ENCODE measurements at regions not wholly inside any gene's neighbourhood (a gene's known extent, or its start where the extent isn't known, plus 50 kb on each side); places are given as distances from the start of the nearest gene placed in this dataset.

DNA sequence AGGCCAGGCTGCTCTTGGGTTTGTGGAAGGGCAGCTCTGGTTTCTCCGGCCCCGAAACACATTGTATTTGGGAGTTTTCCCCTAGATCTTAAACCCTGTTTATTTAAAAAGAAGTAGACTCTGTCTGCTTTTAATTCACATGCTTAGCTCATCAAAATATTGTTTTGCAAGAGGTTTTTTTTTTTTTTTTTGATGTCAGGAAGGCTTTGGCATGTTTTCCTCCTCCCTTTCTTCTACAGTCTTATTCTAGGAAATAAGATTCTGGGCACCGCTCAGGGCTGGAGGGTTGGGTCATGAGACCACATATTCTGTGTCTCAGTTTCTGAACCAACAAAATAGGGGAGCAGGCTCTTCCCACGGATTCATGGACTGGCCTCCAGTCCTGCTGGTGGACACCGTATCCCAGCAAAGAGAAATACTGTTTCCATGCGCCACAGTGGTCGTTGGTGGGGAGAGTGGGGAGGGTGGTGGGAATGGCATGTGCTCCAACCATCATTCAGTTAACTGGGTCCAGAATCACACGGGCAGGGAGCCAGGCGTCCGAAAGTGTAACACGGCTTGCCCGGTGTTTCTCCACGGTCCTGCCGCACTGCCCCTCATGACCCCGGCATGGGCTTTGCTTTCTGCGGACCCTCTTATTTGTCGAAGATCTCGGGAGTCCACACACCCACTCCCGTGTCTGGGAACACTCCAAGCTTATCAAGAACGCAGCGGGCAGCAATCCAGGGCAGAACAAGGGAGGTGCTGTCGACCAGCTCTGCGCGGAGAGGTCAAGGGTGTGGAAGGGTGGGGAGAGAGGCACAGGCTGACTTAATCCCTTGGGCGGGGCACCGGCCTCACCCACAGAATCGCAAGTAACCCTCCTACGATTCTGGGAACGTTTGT lies 176.7 kb downstream of the GLI2 start:
- TF ChIP-seq FOXP2 (optimal IDR thresholded peaks at IDR 0.05; ENCODE audit: borderline replicate concordance, extremely low read depth, extremely low read length, insufficient read depth) (no peak), POLR2AphosphoS5 (IDR thresholded peaks at IDR 0.05; ENCODE audit: low read depth, low read length) (no peak), SIN3A (IDR thresholded peaks at IDR 0.05; ENCODE audit: borderline replicate concordance, insufficient read depth, low read length) (no peak), TAF1 (IDR thresholded peaks at IDR 0.05; ENCODE audit: borderline replicate concordance, insufficient read depth, low read length) (no peak)
- TF ChIP-seq, protein P1, sequence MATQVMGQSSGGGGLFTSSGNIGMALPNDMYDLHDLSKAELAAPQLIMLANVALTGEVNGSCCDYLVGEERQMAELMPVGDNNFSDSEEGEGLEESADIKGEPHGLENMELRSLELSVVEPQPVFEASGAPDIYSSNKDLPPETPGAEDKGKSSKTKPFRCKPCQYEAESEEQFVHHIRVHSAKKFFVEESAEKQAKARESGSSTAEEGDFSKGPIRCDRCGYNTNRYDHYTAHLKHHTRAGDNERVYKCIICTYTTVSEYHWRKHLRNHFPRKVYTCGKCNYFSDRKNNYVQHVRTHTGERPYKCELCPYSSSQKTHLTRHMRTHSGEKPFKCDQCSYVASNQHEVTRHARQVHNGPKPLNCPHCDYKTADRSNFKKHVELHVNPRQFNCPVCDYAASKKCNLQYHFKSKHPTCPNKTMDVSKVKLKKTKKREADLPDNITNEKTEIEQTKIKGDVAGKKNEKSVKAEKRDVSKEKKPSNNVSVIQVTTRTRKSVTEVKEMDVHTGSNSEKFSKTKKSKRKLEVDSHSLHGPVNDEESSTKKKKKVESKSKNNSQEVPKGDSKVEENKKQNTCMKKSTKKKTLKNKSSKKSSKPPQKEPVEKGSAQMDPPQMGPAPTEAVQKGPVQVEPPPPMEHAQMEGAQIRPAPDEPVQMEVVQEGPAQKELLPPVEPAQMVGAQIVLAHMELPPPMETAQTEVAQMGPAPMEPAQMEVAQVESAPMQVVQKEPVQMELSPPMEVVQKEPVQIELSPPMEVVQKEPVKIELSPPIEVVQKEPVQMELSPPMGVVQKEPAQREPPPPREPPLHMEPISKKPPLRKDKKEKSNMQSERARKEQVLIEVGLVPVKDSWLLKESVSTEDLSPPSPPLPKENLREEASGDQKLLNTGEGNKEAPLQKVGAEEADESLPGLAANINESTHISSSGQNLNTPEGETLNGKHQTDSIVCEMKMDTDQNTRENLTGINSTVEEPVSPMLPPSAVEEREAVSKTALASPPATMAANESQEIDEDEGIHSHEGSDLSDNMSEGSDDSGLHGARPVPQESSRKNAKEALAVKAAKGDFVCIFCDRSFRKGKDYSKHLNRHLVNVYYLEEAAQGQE (IDR thresholded peaks at IDR 0.05; ENCODE audit: insufficient read depth in 1 of 2, low read depth in 2 of 2, low read length in 2 of 2): no peak

DNA sequence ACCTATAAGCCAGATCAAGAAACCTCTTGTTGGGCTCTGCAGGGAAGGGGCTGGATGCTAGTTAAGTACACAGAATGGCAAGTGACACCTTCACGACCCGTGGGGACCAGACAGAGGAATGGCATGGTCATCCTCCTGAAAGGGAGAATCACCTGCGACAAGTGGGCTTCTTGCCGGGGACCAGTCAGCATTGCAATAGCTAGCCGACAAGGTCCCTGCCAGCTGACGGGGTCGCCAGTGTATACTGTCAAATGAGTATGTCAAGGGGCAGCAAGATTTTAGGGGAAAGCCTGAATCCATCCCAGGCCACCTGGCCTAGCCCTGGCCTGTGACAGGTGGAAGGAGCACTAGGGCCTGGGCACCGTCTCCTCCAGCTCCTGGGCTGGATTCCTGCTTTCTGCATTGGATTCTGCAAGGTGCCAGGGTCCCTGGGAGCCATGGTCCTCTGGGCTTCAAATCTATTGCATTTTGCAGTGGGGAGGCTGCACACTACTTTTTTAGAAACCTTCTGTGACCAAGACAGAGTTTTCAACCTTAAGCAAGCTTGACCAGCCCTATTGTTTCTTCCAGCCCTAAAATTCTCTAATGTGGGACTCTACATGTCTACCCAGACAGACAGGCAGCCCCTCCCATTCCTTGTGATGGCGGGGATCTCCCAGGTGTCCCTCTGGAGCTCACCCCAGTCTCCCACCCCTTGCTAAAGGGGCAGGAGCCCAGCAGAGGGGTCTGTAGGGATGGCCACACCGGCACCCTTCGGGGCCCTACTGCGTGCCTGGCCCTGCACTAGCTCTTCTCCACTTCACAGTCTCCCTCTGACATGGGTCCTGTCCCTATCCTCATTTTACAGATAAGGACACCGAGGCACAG lies 178.5 kb downstream of the GLI2 start:
- TF ChIP-seq FOXP2 (optimal IDR thresholded peaks at IDR 0.05; ENCODE audit: borderline replicate concordance, extremely low read depth, extremely low read length, insufficient read depth) (no peak), SIN3A (IDR thresholded peaks at IDR 0.05; ENCODE audit: borderline replicate concordance, insufficient read depth, low read length) (no peak), TAF1 (IDR thresholded peaks at IDR 0.05; ENCODE audit: borderline replicate concordance, insufficient read depth, low read length) (no peak), POLR2AphosphoS5 (IDR thresholded peaks at IDR 0.05; ENCODE audit: low read depth, low read length) (no peak)
- TF ChIP-seq, protein P1 (IDR thresholded peaks at IDR 0.05; ENCODE audit: insufficient read depth in 1 of 2, low read depth in 2 of 2, low read length in 2 of 2): no peak

DNA sequence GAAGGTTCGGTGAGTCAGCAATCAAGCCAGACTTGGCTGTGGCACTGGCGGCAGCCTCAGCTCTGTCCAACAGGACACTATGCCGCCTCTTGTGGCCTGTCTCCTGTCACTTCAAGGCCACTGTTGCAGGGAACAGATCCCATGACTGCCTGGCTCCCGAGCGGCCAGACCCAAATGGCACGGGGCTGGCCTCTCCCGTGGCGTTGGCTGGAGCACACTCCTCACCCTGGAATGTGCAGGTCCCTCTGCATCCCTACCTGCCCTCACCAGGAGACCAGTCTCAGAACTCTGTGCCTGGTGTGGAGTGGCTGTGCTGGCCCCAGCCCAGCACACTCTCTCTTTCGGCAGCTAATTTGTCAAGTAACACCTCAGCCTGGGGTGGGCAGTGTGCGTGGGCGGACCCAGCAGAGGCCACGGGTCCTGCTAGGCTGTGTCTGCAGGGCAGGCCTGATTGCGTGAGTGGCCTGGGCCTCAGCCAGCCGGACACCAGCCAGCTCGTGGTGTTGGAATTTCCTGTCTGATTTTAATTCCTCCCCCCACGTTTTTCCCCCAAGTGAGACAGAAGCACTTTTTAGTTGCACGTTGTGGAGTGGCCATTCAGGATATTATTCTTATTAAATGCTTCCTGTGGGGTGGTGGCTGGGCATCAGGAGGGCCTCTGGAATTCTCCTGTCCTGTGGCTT lies 179.3 kb downstream of the GLI2 start:
- TF ChIP-seq FOXP2 (optimal IDR thresholded peaks at IDR 0.05; ENCODE audit: borderline replicate concordance, extremely low read depth, extremely low read length, insufficient read depth): no peak
- TF ChIP-seq, protein P1 (IDR thresholded peaks at IDR 0.05; ENCODE audit: insufficient read depth in 1 of 2, low read depth in 2 of 2, low read length in 2 of 2): peak in 1 of 2 experiments; percentile 57; a peak in 1 of 4 replicates

DNA sequence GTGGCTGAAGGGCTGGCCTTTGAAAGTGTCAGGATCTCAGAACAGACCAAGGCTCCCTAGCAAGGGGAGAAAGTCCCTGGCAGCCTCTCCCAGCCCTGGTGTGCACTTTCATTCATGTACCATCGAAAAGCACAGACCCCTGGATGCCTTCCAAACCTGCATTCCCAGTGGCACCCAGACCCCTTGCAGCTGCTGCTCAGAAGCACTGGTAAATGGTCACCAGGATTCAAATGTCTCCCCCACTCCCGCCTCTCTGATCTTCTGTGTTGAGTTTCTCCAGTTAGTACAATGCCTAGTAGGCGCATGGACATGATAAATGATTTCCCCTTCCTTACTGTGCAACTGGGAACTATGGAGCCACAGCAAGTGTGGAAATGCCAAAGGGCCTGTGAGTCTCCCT lies 180.0 kb downstream of the GLI2 start:
- TF ChIP-seq FOXP2 (optimal IDR thresholded peaks at IDR 0.05; ENCODE audit: borderline replicate concordance, extremely low read depth, extremely low read length, insufficient read depth): no peak
- TF ChIP-seq POLR2AphosphoS5 (IDR thresholded peaks at IDR 0.05; ENCODE audit: low read depth, low read length): no peak
- TF ChIP-seq SIN3A (IDR thresholded peaks at IDR 0.05; ENCODE audit: borderline replicate concordance, insufficient read depth, low read length): no peak
- no peak for TF ChIP-seq TAF1 (IDR thresholded peaks at IDR 0.05; ENCODE audit: borderline replicate concordance, insufficient read depth, low read length)
- TF ChIP-seq, protein P1 (IDR thresholded peaks at IDR 0.05; ENCODE audit: insufficient read depth in 1 of 2, low read depth in 2 of 2, low read length in 2 of 2): no peak
